KMS-11 (cell line): ENCODE measurements at regions not wholly inside any gene's neighbourhood (a gene's known extent, or its start where the extent isn't known, plus 50 kb on each side); places are given as distances from the start of the nearest gene placed in this dataset.

Experiments used
- H2AFZ ChIP-seq: fragments of 200-600 bp; sonication (generic); 2 replicates; pipeline ENCODE4 v1.6.1; 2016; ENCODE audit warnings: antibody characterized with exemption, mixed run types, low read depth
- H3K27ac ChIP-seq: fragments of 200-600 bp; sonication (generic); 2 replicates; pipeline ENCODE4 v1.6.1; 2016; ENCODE audit warnings: mild to moderate bottlenecking, mixed run types
- H3K27me3 ChIP-seq: fragments of 200-600 bp; sonication (generic); 2 replicates; pipeline ENCODE4 v1.6.1; 2017; ENCODE audit warnings: mild to moderate bottlenecking, low read depth, mixed run types, moderate library complexity; ENCODE audit not compliant: insufficient read depth
- H3K36me3 ChIP-seq: fragments of 200-600 bp; sonication (generic); 2 replicates; pipeline ENCODE4 v1.6.1; 2017; ENCODE audit warnings: mild to moderate bottlenecking, mixed run types; ENCODE audit not compliant: insufficient read depth
- H3K4me1 ChIP-seq: fragments of 200-600 bp; sonication (generic); 2 replicates; pipeline ENCODE4 v1.6.1; 2016; ENCODE audit warnings: mild to moderate bottlenecking, low read depth, mixed run types; ENCODE audit not compliant: poor library complexity, severe bottlenecking
- H3K4me2 ChIP-seq: fragments of 200-600 bp; sonication (generic); 2 replicates; pipeline ENCODE4 v1.7.0; 2016; ENCODE audit warnings: mild to moderate bottlenecking, mixed run types
- H3K4me3 ChIP-seq: fragments of 200-600 bp; sonication (generic); IDR thresholded peaks from 2 replicates; pipeline ENCODE4 v1.6.1; 2017; ENCODE audit warnings: low read depth, low read length, mixed read lengths; ENCODE audit not compliant: insufficient read depth
- H3K79me2 ChIP-seq: fragments of 200-600 bp; sonication (generic); 2 replicates; pipeline ENCODE4 v1.6.1; 2016; ENCODE audit warnings: low read depth, mixed run types; ENCODE audit not compliant: insufficient read depth
- H3K9ac ChIP-seq: fragments of 200-600 bp; sonication (generic); 2 replicates; pipeline ENCODE4 v1.6.1; 2016; ENCODE audit warnings: mild to moderate bottlenecking, mixed run types
- H4K20me1 ChIP-seq: fragments of 200-600 bp; sonication (generic); 2 replicates; pipeline ENCODE4 v1.6.1; 2016; ENCODE audit warnings: mild to moderate bottlenecking, mixed run types; ENCODE audit not compliant: insufficient read depth
- TF ChIP-seq, protein P1 (sequence below): fragments of 200-600 bp; sonication (generic); conservative IDR thresholded peaks from 2 replicates; pipeline ENCODE4 v1.6.1; 2017; ENCODE audit warnings: low read depth, mild to moderate bottlenecking, antibody characterized with exemption, low read length, moderate library complexity, mixed read lengths

DNA sequence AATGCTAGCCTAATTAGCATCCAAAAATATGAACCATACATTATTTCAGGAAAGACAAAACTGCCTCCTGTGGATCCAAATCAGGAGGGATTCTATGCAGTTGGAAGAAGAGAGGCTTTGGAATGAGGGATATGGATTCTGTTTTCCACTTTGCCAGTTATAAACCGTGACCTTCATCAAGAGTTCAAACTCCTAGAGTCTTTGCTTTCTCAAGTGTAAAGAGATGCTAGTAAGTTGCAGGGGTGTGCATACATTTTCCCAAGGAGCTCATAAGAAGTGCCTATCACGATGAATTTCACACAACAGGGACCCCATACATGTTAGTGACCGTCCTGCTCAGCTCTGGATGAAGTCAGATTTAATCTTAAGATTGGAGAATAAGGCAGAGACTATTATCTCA is 542.5 kb downstream of the SOX11 start:
- Histone ChIP-seq H4K20me1 (no peaks in the 10 kb centered on the region), H2AFZ (no peak overlapping the region), H3K9ac (no peak overlapping the region), H3K27me3 (no peaks in the 10 kb centered on the region), H3K4me3 (no peak overlapping the region), H3K4me1 (no peaks in the 10 kb centered on the region), H3K4me2 (no peak overlapping the region), H3K27ac (no peak overlapping the region), H3K36me3 (no peaks in the 10 kb centered on the region), H3K79me2 (no peaks in the 10 kb centered on the region)
- TF ChIP-seq, protein P1, sequence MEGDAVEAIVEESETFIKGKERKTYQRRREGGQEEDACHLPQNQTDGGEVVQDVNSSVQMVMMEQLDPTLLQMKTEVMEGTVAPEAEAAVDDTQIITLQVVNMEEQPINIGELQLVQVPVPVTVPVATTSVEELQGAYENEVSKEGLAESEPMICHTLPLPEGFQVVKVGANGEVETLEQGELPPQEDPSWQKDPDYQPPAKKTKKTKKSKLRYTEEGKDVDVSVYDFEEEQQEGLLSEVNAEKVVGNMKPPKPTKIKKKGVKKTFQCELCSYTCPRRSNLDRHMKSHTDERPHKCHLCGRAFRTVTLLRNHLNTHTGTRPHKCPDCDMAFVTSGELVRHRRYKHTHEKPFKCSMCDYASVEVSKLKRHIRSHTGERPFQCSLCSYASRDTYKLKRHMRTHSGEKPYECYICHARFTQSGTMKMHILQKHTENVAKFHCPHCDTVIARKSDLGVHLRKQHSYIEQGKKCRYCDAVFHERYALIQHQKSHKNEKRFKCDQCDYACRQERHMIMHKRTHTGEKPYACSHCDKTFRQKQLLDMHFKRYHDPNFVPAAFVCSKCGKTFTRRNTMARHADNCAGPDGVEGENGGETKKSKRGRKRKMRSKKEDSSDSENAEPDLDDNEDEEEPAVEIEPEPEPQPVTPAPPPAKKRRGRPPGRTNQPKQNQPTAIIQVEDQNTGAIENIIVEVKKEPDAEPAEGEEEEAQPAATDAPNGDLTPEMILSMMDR = no peak

DNA sequence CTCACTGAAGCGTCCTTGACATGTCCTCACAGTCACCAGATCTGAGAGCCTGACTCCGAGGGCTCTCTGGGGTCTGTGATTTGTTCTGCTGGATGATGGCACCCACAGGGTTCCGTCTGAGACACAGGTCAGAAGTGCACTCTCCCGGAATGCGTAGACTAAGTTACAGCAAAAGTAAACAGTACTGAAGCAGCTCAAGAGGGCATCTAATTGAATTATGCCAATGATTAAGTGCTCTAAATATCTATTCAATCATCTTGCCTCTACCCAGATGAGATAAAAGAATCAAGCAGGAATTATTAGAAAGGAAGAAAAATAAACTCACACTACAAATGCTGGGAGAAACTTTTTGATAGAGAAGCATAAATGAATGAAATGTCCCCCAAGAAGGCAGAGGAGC is 544.1 kb downstream of the SOX11 start:
- Histone ChIP-seq H3K27me3 (no peaks in the 10 kb centered on the region), H3K4me1 (no peaks in the 10 kb centered on the region), H3K9ac (no peak overlapping the region), H3K79me2 (no peaks in the 10 kb centered on the region), H3K27ac (no peak overlapping the region), H3K4me3 (no peak overlapping the region), H4K20me1 (no peaks in the 10 kb centered on the region), H3K36me3 (no peaks in the 10 kb centered on the region), H3K4me2 (no peak overlapping the region), H2AFZ (no peak overlapping the region)
- TF ChIP-seq, protein P1 = no peak

DNA sequence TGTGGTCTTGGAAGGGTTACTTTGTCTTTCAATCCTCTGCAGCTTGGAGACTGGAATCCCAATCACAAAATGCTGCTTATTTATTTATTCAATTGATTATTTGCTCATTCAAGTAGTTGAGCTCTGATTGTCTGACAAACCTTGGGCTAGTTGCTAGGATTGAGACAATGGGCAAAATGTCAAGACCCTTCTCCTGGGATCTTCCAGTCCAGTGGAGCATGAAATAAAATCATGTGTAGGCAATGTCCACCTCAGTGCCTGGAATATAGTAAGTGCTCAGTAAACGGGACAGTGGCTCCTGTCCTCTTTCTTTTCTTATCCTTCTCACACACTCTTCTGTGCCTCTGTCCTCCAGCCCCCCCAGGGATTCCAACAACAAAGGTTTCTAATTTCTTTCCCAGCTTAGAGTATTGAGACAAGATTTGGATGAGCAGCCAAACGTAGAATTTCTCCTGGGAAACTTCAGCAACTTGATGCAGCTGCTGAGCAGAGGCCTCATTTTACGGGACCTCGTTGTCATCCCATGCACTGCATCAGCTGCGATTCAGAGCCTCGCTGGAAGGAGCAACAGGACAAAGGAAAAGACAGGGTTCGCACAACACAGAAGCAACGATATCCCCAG is 545.0 kb downstream of the SOX11 start:
- Histone ChIP-seq H3K27ac (no peak overlapping the region), H2AFZ (no peak overlapping the region), H4K20me1 (no peaks in the 10 kb centered on the region), H3K4me3 (no peak overlapping the region), H3K27me3 (no peaks in the 10 kb centered on the region), H3K4me2 (no peak overlapping the region), H3K9ac (no peak overlapping the region), H3K79me2 (no peaks in the 10 kb centered on the region), H3K36me3 (no peaks in the 10 kb centered on the region), H3K4me1 (no peaks in the 10 kb centered on the region)
- TF ChIP-seq, protein P1 = no peak

DNA sequence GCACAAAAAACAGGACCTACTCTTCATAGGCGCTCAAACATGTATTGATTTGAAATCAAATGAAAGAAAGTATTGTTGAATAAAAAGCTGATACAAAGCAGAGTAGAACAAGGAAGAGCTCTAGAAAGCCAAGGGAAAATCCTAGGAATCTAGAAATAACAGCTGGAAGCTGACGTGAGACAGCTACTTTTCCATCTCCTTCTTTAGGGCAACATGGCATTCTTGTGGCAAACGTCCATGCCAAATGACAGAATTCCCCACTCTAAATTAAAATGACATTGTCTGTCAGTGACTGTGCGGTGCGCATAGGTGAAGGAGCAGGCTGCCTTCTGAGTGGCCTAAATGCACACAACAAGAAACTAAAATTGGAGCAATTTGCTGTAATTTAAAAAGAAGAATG is 557.4 kb downstream of the SOX11 start:
- TF ChIP-seq, protein P1 = no peak
- no peaks in the 10 kb centered on the region for H4K20me1 ChIP-seq
- H3K9ac ChIP-seq = no peak overlapping the region
- H3K4me3 ChIP-seq = no peak overlapping the region
- H2AFZ ChIP-seq = no peak overlapping the region
- no peaks in the 10 kb centered on the region for H3K36me3 ChIP-seq
- no peaks in the 10 kb centered on the region for H3K79me2 ChIP-seq
- no peaks in the 10 kb centered on the region for H3K27me3 ChIP-seq
- H3K27ac ChIP-seq = no peak overlapping the region
- H3K4me1 ChIP-seq = no peaks in the 10 kb centered on the region
- no peak overlapping the region for H3K4me2 ChIP-seq
